GM18951 (cell line): ENCODE measurements at regions not wholly inside any gene's neighbourhood (a gene's known extent, or its start where the extent isn't known, plus 50 kb on each side); places are given as distances from the start of the nearest gene placed in this dataset.

Experiments used
- POLR2A ChIP-seq: IDR thresholded peaks from 4 replicates; pipeline ENCODE4 v1.6.1; 2011; ENCODE audit warnings: mild to moderate bottlenecking; ENCODE audit not compliant: insufficient read length, insufficient read depth; ENCODE audit errors: extremely low read depth
- in situ Hi-C: fragments of 300-500 bp; cut with MboI; formaldehyde crosslinking; loops from one replicate; pipeline ENCODE4 v1.12.0; 2022; ENCODE audit warnings: low sequenced_read_pairs, mixed read lengths, inconsistent platforms; ENCODE audit not compliant: unreplicated experiment

- no peak for TF ChIP-seq POLR2A
- in situ Hi-C loops = loop anchor here (10.0 kb wide), 1 partner anchor 947 kb away; no protein-coding TSS in a partner anchor
Observed at GRCh38 chr6:12601881-12602280, 114.7 kb upstream of the PHACTR1 start.

- in situ Hi-C loops = loop anchor here (10.0 kb wide), 1 partner anchor 948 kb away; no protein-coding TSS in a partner anchor
Observed at GRCh38 chr6:12602342-12602741, 114.2 kb upstream of the PHACTR1 start.

GRCh38 chr6:12602951-12603672, 113.5 kb upstream of the PHACTR1 start:
- in situ Hi-C loops = loop anchor here (10.0 kb wide), 1 partner anchor 948 kb away; no protein-coding TSS in a partner anchor

More at GRCh38 chr6:12602342-12602741, 114.2 kb upstream of the PHACTR1 start:
- TF ChIP-seq POLR2A = no peak

GRCh38 chr6:12603673-12604049, 112.9 kb upstream of the PHACTR1 start:
- in situ Hi-C loops = loop anchor here (10.0 kb wide), 1 partner anchor 949 kb away; no protein-coding TSS in a partner anchor
- no peak for TF ChIP-seq POLR2A

More at GRCh38 chr6:12602951-12603672, 113.5 kb upstream of the PHACTR1 start:
- TF ChIP-seq POLR2A = no peak

- TF ChIP-seq POLR2A = no peak
- in situ Hi-C loops = loop anchor here (10.0 kb wide), 1 partner anchor 951 kb away; no protein-coding TSS in a partner anchor
Observed at GRCh38 chr6:12605888-12606345, 110.7 kb upstream of the PHACTR1 start.

DNA sequence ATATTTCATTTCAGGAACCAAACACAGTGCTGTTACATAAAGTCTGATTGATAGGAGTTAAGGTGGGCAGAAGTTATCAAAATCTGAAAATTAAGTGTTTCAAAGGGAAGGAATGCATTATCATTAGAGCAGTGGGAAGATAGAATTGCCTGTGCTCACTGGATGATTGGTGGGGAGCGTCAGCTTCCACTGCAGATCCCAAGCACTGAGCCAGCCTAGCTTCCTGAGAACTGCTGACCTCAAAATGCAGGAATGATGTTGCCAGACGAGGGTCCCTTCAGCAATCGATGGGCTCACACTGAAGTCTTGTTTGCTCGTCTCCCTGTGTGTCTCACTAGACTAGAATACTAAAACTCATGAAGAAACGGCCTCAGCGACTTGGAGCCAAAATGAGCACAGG, 110.0 kb upstream of the PHACTR1 start:
- in situ Hi-C loops = loop anchor here (10.0 kb wide), 1 partner anchor 952 kb away; no protein-coding TSS in a partner anchor
- no peak for TF ChIP-seq POLR2A

DNA sequence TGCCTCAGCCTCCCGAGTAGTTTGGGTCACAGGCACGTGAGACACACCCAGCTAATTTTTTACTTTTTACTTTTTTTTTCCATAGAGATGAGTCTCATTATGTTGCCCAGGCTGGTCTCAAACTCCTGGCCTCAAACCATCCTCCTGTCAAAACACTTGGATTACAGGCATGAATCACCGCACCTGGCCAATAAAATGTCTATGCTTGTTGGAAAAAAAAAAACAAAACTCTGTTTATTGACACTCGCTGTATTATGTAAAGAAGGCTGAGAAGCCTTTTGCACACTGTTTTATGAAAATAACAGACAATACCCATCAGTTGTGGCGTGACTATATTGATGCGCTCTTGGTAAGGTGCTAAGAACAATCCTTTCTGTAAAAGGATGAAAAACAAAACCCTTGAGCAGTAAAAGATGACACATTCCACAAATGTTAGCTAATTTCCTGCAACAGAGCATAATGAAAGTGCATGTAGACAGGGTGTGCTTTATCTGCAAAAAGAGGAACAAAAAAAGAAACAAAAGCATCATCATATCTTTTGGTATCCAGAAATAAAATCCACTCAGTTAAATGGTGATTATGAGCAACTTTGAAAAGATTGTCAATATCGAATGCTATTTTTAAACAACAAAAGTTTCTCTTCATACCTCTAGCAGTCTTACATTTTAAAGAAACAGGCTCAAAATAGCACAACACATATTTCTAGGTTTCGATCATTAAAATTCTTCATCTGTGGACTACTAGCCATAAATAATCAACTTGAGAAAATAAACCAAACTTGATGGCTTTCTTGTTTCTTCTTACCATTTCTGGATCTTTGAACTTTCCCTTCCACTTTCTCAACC, 108.3 kb upstream of the PHACTR1 start:
- no peak for TF ChIP-seq POLR2A
- in situ Hi-C loops = loop anchor here (10.0 kb wide), 1 partner anchor 953 kb away; no protein-coding TSS in a partner anchor

DNA sequence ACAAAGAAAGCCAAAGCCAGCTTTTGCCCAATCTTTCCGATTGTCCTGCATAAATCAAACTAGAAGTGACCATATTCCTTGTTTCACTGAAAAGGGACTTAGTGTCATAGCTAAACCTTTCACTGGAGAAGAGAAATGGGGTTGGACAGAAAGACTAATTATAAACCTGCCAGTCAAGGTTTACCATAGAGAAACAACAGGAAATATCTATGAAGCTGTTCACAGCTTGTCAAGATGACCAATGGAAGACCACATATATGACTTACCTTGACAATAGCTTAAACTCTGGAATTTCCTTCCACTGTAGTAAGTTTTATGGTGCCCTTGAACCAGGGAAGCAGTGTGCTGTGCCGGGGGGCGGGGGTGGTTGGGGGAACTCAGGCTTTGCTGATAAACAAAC, 107.7 kb upstream of the PHACTR1 start:
- TF ChIP-seq POLR2A = no peak
- in situ Hi-C loops = loop anchor here (10.0 kb wide), 1 partner anchor 954 kb away; no protein-coding TSS in a partner anchor

DNA sequence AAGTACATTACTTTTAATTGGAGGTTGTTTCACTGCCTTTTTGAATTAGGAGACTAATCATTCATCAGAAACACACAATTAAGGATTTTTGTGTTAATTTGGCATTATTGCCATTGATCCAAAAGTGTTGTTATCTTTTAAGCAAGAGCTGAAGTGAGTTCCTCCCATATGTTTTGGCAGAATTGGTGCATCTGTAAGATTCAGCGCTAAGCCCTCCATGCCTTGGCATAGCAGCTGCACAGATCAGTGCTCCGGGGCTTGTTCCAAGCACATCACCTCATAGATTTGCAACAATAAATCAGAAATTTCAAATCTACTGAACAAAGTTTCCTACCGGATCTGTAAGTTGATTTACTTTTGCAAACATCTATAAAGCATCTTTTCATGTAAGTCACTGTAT, 106.8 kb upstream of the PHACTR1 start:
- no peak for TF ChIP-seq POLR2A

GRCh38 chr6:12610862-12611261, 105.7 kb upstream of the PHACTR1 start:
- in situ Hi-C loops = no loop called here
- no peak for TF ChIP-seq POLR2A

More for the DNA sequence above, 106.8 kb upstream of the PHACTR1 start:
- in situ Hi-C loops = loop anchor here (10.0 kb wide), 1 partner anchor 955 kb away; no protein-coding TSS in a partner anchor

GRCh38 chr6:12613811-12614210, 102.8 kb upstream of the PHACTR1 start:
- TF ChIP-seq POLR2A = no peak
- in situ Hi-C loops = no loop called here

DNA sequence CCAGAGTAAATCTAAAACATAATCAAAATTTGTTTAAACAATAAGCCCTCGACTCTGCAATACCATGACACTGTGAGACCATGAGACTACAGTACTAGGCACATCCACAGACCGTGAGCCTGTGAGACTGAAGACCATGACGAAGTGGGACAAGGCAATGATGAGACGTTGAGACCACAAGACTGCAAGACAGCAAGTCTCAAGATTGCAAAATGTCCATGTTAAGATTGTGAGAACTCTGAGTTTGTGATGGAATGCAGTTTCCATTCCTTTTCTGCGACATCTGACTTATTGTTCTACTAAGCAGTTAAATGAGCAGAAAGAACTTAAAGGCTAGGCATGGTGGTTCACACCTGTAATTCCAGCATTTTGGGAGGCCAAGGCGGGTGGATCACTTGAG, 102.1 kb upstream of the PHACTR1 start:
- no peak for TF ChIP-seq POLR2A
- in situ Hi-C loops = no loop called here

DNA sequence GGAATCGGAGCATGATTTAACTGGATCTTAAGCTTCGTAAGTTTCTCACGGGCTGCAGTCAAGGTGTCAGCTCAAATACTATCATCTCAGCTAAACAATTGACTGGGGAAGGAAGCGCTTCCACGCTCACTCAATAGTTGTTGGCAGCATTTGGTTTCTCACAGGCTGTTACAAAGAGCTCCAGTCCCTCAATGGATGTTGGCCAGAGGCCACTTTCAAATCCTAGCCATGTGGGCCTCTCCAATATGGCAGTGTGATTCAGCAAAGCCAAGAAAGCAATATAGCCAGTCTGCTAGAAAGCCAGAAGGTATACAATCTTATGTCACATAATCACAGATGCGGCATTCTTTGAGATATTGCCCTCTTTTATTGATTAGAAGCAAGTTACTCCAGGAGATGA, 98.3 kb upstream of the PHACTR1 start:
- in situ Hi-C loops = no loop called here
- TF ChIP-seq POLR2A = no peak

DNA sequence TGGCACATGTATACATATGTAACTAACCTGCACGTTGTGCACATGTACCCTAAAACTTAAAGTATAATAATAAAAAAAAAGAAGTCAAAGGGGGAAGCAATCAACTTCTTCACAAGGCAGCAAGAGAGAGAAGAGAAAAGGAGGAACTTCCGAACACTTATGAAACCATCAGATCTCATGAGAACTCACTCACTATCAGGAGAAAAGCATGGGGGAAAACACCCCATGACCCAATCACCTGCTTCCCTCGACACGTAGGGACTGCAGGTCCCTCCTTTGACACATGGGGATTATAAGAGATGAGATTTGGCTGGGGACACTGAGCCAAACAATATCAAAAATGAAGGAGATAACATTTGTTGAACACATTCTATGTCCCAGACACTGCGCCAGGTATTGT, 94.8 kb upstream of the PHACTR1 start:
- in situ Hi-C loops = no loop called here
- no peak for TF ChIP-seq POLR2A

DNA sequence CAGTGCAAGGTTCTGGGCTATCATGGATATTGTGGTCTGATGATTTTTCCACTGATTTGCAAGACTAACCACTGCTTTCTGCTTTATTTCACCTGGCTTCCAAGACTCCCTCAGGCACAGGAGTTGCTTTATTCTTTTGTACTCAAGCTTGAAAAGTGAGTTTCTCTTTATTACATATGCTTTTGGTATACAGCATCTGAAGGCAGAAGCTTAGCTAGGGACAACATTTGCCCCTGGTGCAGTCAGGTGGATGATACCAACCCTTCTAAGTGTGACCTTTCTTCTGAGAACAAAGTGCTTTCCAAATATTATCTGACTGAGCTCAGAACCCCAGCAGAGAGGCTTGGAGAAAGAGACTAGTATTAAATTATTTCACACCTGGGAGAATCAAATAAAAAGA, 94.0 kb upstream of the PHACTR1 start:
- TF ChIP-seq POLR2A = no peak
- in situ Hi-C loops = no loop called here
